ENCODE measurements at regions not wholly inside any gene's neighbourhood (a gene's known extent, or its start where the extent isn't known, plus 50 kb on each side); places are given as distances from the start of the nearest gene placed in this dataset.

GRCh38 chr7:98795741-98796493, 73.9 kb downstream of the TMEM130 start:
- no peak overlapping the region for H3K9ac ChIP-seq (ENCODE audit: low read length)
- no peaks in the 10 kb centered on the region for H3F3A ChIP-seq (ENCODE audit: insufficient read depth, low read length, poor library complexity, severe bottlenecking)
- no peak overlapping the region for H3K27ac ChIP-seq (ENCODE audit: low read length)
- H3K4me2 ChIP-seq (ENCODE audit: low read length): no peak overlapping the region
- no peaks in the 10 kb centered on the region for H3K9me3 ChIP-seq (ENCODE audit: low read length)
- TF ChIP-seq CTCF (IDR thresholded peaks at IDR 0.05; ENCODE audit: poor library complexity, severe bottlenecking): no peak
- no peak for TF ChIP-seq MXI1 (conservative IDR thresholded peaks at IDR 0.05; ENCODE audit: poor library complexity, severe bottlenecking)
- TF ChIP-seq SMC3 (conservative IDR thresholded peaks at IDR 0.05; ENCODE audit: poor library complexity): no peak
- no peak for TF ChIP-seq POLR2AphosphoS5 (IDR thresholded peaks at IDR 0.05)
- no peak for TF ChIP-seq EZH2 (IDR thresholded peaks at IDR 0.05; ENCODE audit: borderline replicate concordance, insufficient read depth, low read length, poor library complexity, severe bottlenecking)
- no peak for TF ChIP-seq RAD21 (conservative IDR thresholded peaks at IDR 0.05)
- TF ChIP-seq TAF1 (IDR thresholded peaks at IDR 0.05; ENCODE audit: low read depth): no peak
- no peak for TF ChIP-seq REST (IDR thresholded peaks at IDR 0.05; ENCODE audit: borderline replicate concordance)
- TF ChIP-seq EP300 (conservative IDR thresholded peaks at IDR 0.05; ENCODE audit: poor library complexity, severe bottlenecking): no peak
- H3K27me3 ChIP-seq (ENCODE audit: insufficient read depth, low read depth, low read length): no peaks in the 10 kb centered on the region
- H2AFZ ChIP-seq (ENCODE audit: low read depth, low read length): no peak overlapping the region
- H4K20me1 ChIP-seq (ENCODE audit: insufficient read depth): no peaks in the 10 kb centered on the region
- H3K4me3 ChIP-seq (ENCODE audit: low read length): no peak overlapping the region
- no peaks in the 10 kb centered on the region for H3K9me2 ChIP-seq (ENCODE audit: insufficient read depth, low read length)
- H3K36me3 ChIP-seq (ENCODE audit: insufficient read depth, low read length): no peaks in the 10 kb centered on the region
- no peaks in the 10 kb centered on the region for H3K79me2 ChIP-seq (replicated peaks; ENCODE audit: insufficient read depth, low read length)

Small RNA genes lying in the stretch of these regions (small RNA-seq; reads per million reads assigned to genes)
- 0.48 to 6.2 (median 1.2) reads per million in 3 experiments for gene RNU6-393P

Measured in neural cell (in vitro differentiated cells).